GM12875 (cell line): ENCODE measurements at regions not wholly inside any gene's neighbourhood (a gene's known extent, or its start where the extent isn't known, plus 50 kb on each side); places are given as distances from the start of the nearest gene placed in this dataset.
"Not testable (repeated sequence)": the region's sequence is repeated elsewhere in the genome, so short reads cannot be mapped to it uniquely, and the experiment has no call there.

ENCODE experiments used
- H3K4me3 ChIP-seq: one replicate; pipeline ENCODE4 v1.5.1; 2011; ENCODE audit warnings: low read depth, low read length, control low read depth
- TF ChIP-seq, protein P1 (sequence below): IDR thresholded peaks from 2 replicates; pipeline ENCODE4 v1.5.1; 2011; ENCODE audit warnings: low read depth, mild to moderate bottlenecking, control low read depth, inconsistent platforms, low read length, moderate library complexity, borderline replicate concordance; ENCODE audit not compliant: insufficient read depth

DNA sequence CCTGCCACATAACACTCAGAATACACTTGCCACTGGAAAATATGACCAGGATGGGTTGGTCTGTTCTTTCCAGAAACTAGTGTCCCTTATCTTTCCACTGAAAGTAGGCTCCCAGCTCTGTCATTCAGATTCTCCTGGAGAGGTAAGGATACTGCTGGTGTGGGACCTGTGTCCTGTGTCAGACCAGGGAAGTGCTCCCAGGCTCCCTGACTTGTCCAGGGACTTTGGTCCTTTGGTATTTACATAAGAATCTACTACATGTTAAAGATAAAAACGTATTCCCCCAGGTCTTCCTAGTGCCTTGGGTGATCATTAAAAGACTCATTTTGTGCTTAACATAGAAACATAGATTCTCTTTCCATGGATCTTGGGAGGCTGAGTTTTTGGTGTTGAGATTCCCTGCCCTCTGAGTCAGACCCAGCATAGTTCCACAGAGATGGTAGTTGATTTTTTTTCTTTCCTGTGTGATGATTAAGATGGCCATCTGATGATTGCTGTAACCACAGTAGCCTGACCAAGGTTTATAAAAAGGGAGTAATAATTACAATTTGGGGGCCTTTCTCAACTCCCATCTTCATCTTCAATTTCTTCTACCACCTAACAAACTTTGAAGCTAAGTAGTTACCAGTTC is 159.8 kb upstream of the JADE1 start:
- TF ChIP-seq, protein P1, sequence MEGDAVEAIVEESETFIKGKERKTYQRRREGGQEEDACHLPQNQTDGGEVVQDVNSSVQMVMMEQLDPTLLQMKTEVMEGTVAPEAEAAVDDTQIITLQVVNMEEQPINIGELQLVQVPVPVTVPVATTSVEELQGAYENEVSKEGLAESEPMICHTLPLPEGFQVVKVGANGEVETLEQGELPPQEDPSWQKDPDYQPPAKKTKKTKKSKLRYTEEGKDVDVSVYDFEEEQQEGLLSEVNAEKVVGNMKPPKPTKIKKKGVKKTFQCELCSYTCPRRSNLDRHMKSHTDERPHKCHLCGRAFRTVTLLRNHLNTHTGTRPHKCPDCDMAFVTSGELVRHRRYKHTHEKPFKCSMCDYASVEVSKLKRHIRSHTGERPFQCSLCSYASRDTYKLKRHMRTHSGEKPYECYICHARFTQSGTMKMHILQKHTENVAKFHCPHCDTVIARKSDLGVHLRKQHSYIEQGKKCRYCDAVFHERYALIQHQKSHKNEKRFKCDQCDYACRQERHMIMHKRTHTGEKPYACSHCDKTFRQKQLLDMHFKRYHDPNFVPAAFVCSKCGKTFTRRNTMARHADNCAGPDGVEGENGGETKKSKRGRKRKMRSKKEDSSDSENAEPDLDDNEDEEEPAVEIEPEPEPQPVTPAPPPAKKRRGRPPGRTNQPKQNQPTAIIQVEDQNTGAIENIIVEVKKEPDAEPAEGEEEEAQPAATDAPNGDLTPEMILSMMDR = no peak
- no peak overlapping the region for H3K4me3 ChIP-seq

GRCh38 chr4:128649161-128649560 is 160.3 kb upstream of the JADE1 start:
- TF ChIP-seq, protein P1 = no peak
- H3K4me3 ChIP-seq = no peak overlapping the region

GRCh38 chr4:128648021-128648420 is 161.5 kb upstream of the JADE1 start:
- no peak overlapping the region for H3K4me3 ChIP-seq
- TF ChIP-seq, protein P1 = no peak

GRCh38 chr4:128646893-128647292 is 162.6 kb upstream of the JADE1 start:
- H3K4me3 ChIP-seq = not testable (repeated sequence)

GRCh38 chr4:128644693-128645654 is 164.5 kb upstream of the JADE1 start:
- not testable (repeated sequence) for H3K4me3 ChIP-seq

DNA sequence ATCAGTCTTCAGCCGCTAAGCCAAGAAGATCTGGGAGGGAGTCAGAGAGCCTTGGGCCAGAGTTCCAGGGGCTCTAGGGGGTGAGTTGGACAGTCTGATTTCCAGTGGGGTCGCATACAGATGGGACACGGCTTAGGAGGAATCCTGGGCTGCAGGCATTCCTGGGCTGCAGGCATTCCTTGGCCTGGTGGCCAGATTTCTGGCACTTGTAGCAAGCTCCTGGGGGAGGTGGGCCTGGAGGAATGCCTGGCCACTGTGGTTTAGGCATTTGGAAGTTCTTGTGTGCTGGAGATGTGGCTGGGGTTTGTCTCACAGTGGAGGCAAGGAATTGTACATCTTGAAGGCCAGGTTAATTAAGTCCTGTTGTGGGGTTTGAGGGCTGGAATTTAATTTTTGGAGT is 165.4 kb upstream of the JADE1 start:
- H3K4me3 ChIP-seq = not testable (repeated sequence)

DNA sequence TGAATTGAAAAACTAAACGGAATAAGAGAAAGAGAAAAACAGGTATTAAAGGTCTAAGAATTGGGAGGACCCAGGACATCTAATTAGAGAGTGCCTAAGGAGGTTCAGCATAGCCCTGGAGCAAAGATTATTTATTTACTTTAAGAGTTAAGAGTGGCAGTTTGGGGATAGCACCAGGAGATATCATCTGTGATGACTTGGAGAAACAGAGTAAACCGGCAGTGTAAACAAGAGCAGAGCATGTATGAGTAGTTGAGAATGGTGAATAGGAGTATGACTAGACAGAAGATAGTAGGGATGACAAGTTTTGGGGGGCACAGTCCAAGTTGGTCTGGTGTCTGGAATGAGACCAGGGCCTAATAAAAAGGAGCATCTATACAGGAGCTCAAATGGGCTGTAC is 167.9 kb upstream of the JADE1 start:
- not testable (repeated sequence) for H3K4me3 ChIP-seq

DNA sequence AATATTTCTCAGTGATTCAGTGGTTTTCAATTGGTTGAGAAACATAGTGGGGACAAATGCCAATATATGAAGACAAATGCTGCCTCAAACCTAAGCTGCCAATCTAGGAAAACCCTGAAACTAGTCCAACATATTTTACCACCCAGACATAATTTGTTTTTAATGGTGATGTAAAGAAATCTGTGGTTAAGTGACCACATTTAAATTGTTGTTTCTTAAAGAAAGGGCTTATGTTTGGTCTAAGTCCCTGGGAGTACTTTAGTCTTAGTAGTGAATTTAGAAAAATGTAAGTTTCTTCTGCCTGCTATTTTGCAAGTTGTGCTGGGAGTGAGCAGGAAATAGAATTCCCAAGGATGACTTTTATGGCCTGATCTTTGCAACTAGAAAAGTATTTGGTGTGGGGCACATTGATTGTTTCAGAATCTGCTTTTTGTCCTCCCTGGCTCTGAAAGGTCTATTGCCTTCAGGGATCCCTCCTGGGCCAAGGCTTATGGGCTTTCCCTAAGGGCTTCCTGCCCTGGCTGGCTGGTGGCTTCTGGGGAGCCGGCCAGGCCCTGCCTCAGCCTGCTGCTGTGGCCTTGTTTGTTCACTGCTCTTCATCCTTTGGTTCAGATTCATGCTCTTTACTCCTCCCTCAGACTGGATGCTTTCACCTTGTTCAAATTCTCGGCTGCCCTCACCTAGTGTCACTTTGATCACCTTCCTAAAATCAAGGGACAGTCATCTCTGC is 169.8 kb upstream of the JADE1 start:
- H3K4me3 ChIP-seq = no peak overlapping the region
- TF ChIP-seq, protein P1 = no peak

DNA sequence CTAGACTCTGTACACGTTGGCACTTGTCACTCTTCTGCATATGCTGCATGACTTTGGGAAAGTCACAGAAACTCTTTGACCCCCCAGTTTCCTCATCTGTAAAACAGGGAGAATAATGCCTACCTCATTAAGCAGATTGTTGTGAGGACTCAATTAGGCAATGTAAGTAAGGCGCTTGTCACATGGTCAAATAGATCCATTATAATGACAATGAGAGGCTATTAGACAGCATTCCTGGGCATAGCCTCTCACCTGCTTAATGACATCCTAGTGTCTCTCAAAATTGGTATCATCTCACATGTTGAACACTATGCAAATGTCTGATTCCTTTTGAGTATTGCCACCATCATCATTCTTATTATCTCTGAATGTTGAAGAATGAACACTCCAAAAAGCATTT is 172.6 kb upstream of the JADE1 start:
- no peak overlapping the region for H3K4me3 ChIP-seq
- TF ChIP-seq, protein P1 = no peak
